ENCODE measurements at regions not wholly inside any gene's neighbourhood (a gene's known extent, or its start where the extent isn't known, plus 50 kb on each side); places are given as distances from the start of the nearest gene placed in this dataset.

DNA sequence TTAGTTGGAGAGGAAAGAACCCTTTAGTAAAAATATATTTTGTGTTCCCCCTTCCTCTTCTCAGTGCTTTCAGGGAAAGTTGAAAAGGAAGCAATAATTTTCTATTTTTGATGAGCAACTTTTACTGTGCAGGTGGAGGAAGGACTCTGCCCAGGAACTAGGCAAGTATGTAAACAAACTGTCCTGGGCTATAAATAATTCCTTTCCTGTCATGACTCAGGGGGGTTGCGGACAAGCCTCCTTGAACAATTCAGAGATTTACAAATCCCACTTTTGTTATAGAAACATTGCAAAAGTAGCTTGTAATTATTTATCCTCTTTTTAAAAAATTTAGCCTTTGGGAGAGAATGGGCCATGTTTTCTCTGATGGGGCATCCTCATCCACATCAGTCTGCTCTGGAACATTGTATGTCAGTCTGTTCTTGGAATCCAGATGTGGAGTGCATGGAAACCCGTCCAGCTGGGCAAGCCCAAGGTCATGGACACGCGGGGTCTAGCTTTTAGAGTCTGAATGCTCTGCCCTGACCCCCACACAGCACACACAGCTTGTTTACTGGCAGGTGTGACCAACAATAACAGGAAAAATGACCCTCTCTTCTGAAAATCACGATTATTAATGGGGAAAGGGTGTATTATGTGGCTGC lies 127.6 kb downstream of the GADD45G start:
- TF ChIP-seq CTCF (optimal IDR thresholded peaks at IDR 0.05 in 1 of 3, IDR thresholded peaks at IDR 0.05 in 1 of 3, conservative IDR thresholded peaks at IDR 0.05 in 1 of 3; ENCODE audit: extremely low read depth in 1 of 3, insufficient read depth in 2 of 3, low read length in 3 of 3) (no peak), EZH2 (IDR thresholded peaks at IDR 0.05; ENCODE audit: low read length) (no peak)

All from keratinocyte (primary cell).